NK-92 treated with Interleukin-12 subunit alpha and Interleukin-12 subunit beta, amount 100 ng/mL, for 24 hours (cell line): ENCODE measurements at regions not wholly inside any gene's neighbourhood (a gene's known extent, or its start where the extent isn't known, plus 50 kb on each side); places are given as distances from the start of the nearest gene placed in this dataset.

ENCODE experiments used
- DNase-seq: peaks from one replicate; lab custom pipeline; 2025; lab: John Stamatoyannopoulos, UW

DNA sequence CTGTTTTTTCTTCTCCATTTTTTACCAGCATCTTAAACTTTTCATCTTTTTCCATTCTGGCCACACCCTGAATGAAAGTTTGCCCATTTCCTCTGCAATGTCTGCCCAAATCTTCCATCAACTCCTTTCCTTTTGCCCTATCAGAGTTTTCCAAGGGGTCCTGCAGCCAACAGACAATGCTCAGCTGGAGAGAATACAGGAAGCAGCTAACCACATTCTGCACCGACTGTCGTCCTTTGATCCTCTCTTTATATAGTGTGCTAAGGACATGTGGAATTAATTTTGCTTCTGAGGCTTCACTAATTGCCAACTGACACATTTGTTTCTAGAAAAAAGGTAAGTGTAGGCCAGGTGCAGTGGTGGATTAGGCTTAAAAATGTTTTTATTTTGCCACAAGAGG is 50.5 kb upstream of the DLX2 start:
- no peak for DNase-seq

DNA sequence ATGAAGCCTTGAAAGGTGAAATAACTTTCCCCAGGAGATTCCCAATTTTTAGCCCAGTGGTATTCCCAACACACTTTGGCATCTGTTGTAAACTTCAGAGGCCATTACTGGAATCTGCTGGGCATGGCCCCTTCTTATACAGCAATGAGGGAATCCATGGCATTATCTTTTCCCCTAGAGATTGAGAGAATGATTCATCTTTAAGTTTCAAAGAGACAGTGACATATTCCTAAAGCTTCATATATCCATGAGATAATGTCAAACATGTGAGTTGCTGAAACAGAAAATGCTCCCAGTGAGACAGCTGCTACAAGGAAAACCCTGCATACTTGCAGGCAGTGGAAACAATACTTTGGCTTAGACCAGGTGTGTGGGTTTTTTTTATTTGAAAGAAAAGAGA is 51.1 kb upstream of the DLX2 start:
- DNase-seq = no peak

DNA sequence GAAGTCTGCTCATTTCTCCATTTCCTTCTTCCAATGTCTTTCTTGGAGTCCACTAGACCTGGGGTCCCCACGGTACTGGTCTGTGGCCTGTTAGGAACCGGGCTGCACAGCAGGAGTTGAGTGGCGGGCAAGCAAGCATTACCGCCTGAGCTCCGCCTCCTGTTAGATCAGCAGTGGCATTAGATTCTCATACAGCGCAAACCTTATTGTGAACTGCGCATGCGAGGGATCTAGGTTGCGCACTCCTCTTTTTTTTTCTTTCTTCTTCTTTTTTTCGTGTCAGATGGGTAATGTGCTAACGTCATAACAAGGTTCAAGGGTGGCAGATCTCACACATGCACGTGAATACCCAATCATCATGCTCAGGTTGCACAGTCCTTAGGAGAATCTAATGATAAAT is 53.1 kb upstream of the DLX2 start:
- no peak for DNase-seq

DNA sequence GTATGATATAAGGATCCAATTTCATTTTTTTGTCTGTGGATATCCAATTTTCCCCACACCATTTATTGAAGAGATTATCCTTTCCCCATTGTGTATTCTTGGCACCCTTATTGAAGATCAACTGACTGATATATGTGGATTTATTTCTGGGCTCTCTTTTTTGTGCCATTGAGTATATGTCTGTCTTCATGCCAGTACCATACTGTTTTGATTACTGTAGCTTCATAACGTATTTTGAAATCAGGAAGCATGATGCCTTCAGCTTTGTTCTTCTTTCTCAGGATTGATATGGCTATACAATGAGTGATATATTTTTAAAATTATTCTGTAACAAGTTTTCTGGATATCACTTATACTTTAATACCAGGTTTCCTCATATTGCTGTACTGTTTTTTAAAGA is 58.1 kb upstream of the DLX2 start:
- no peak for DNase-seq

DNA sequence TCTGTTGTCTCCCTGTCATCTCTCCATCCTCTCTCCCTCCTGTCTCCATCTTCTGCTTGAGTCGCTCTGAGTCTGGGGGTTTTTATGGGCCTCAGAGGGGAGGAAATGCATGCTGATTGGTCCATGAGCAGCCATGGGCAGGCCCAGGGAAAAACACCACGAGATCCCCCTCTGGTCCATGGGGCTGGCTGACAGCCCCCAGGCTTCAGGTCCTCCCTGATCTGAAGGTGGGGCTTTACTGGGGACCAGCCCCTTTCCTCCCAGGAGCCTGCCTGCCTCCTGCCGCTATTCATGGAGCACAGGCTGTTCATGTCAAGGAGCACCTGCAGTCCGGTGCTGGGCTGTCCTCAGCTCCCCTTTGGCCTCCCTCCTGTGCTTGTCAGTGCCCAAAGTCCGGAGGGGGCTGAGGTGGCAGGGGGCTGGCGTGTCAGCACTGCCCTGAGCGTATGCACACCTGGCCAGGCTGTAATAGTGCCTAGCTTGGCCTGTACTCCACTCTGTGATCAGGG is 59.6 kb upstream of the DLX2 start:
- no peak for DNase-seq

DNA sequence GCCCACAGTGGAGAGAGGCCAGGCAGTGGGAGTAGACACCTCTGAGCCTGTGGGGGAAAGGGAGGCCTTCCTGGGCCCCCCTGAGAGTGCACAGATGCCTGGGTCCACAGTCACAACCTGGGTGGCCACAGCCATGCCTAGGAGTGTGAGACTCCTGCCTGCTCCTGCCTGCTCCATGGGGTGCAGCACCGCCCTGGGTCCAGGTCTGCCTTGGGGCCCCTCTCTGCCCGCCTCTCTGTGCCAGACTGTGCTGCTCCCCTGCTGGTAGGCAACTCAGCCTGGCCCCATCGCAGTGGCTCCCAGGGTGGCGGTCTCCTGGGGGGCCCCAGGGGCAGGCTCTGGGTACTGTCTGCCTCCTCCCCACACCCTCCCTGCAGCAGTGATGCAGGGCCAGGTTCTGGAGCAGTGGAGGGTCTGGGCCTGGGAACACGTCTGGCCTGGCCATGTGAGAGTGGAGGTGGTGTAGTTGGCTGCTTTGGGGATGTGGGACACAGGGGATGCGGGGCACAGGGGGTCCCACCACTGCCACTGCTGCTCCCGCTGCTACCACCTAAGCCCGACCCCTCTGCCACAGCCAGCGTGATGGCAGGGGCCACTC is 60.1 kb upstream of the DLX2 start:
- DNase-seq = no peak

DNA sequence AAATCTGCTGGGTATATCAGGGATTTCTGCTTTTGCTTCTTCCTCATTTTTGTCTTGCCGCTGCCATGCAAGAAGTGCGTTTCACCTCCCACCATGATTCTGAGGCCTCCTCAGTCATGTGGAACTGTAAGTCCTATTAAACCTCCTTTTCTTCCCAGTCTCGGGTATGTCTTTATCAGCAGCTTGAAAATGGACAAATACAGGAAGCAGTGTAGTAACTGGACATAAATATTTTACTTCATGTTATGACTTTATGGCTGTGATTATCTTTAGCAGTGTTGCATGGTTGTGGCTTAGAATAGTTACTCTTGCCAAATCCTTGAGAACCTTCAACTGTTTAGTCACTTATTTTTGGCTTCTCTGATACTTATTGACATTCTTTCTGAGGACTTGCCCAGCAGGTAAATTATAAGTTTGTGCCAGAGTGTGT is 66.2 kb upstream of the DLX2 start:
- DNase-seq = no peak

DNA sequence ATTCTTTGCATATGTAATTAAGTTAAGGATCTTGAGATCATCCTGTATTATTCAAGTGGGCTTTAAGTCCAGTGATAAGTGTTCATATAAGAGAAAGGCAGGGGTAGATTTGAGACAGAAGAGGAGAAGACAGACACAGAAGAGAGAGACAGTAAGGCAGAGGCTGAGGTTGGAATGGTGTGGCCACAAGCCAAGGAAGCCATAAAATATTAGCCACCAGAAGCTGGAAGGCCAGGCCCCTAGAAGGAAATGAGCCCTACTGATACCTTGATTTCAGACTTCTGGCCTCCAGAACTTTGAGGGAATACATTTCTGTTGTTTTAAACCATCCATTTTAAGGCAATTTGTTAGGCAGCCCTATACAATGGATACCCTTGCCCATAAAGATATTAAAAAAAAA is 66.9 kb upstream of the DLX2 start:
- no peak for DNase-seq

DNA sequence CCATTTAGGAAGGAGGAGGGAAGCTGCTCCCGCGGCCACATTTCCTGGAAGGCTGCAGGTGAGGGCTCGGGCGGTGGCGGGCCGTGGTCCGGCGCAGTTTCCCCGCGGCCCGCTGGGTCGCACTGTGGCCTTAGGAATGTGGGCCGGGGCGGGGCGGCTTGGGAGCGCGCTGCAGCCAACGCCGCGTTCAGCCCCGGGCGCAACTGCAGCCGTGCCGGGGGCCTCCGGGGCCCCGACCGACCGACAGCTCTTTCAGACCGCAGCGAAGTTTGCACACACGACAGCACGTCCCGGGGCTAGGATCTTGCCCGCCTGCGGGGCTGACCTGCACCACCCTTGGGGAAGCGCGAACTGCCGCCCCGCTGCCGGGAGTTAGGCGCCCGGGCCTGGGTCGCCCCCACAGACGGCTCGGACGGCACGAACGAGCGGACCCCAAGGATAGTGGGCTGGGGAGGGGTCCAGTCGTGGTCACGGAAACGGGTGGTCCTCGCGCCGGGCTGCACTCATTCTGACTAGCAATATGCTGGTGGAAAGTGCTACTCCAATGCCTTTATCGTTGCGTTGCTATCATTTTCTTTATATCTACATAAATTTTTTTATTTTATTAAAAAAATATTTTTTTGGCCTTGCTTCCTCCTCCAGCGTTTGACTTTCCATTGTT is 69.9 kb upstream of the DLX2 start:
- no peak for DNase-seq

DNA sequence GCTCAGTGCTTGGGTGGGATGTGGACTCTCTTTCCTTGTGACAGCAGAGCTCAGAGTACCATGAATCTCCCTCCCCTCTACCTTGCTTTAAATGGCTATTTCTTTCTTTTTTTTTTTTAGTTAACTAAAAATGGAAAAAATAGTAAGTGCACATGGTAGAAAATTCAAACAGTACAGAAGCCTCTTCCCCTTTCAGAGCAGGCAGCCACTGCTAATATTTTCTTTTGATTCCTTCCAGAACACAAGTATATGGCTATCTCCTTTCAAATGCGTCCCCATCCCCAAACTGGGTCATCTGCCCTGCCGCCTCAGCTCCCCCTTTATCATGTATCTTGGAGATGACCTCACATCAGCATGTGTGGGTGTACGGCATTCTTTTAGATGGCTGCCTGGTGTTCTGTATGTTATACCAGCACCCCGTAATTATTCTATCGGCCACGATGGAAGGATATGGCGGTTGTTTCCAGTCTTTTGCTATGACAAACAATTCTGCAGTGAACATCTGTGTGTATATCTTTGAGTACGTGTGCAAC is 70.5 kb upstream of the DLX2 start:
- no peak for DNase-seq

DNA sequence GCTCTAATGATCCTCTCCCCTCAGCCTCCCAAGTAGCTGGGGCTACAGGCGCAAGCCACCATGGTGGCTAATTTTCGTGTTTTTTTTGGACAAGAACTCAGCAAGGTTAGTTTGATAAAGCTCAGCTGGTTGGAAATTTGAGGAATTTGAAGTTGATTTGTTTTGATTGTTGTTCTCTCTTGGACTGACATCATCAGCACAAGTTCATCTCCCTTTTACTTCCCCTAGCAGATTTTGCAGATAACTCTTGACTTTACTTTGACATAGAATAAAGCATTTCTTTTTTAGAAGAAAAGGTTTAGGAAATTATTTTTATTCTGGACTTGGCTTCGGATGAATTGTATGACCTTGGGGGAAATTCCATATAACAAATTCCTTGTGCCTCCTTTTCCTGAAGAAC is 74.9 kb upstream of the DLX2 start:
- DNase-seq = no peak

DNA sequence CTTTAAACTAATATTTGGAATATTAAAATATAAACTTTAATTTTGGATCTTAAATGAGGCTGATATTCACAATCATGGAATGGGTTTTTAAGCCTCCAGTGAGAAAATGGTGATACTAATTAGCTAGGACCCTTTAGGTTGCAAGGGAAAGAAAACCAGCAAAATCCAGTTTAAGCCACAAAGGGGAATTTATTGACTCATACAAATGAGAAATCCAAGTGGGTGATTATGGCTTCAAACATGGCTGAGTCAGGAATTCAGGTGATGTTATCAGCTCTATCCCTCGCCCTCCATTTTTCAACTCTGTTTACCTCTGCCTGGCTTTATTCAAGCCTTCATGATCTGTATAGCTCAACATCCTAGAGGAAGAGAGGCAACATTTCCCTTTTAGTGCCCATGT is 75.3 kb upstream of the DLX2 start:
- DNase-seq = no peak

DNA sequence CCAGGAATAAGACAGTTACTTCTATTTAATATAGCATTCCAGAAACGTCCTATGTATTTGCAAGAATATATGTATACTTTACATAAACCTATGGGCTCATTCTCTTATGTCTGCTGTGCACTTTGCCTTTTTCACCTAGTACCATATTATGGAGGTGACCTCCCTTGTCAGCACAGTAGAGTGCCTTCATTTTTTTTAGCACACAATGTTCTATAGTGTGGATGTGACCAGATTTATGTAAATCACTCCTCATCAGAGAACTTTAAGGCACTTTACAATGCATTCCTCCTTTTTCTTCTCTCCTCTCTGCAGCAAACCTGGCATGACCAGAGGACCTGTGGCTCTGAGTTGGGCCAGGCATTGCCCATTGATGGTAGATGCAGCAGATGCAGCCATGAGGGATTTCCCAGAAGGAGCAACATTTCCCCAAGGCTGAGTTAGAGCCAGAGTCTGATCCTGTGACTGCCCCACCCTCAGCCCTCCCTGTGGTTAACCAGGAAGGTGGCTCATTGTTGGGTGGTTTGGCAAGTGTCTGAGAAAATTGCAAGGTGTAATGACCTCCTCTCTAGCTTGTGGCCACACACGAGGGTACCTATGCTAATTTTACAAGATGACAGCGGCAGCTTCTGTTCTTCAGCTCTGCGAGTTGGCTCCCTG is 76.5 kb upstream of the DLX2 start:
- peak; percentile 65 for DNase-seq

DNA sequence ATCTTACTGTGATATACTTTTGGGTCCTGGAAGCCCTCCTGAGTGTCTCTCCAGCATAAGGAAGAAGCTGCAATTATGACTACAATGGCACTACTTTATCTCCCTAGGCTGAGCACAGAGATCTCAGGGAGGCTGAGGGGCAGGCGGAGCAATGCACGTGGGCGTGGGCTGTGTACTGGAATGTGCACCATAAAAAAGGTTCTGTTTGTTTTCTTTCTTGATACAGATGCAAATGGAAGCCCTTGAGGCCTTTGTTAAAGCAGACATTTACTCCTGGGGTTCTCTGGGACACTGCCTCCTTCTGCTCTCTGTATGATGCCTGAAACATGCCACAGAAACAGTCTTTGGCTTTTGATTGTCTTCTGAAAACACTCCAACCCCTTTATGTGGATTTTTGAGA is 79.1 kb upstream of the DLX2 start:
- no peak for DNase-seq

DNA sequence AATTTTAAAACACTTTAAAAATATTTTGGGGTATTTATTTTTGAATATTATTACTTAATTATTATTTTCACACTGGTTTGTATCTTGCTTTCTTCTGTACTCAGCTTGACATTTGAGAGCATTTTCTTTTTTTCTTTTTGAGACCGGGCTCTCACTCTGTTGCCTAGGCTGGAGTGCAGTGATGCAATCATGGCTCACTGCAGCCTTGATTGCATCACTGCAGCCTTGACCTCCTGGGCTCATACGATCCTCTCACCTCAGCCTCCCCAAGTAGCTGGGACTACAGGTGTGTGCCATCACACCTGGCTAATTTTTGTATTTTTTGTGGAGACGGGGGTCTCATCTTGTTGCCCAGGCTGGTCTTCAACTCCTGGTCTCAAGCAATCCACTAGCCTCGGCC is 79.9 kb upstream of the DLX2 start:
- no peak for DNase-seq

DNA sequence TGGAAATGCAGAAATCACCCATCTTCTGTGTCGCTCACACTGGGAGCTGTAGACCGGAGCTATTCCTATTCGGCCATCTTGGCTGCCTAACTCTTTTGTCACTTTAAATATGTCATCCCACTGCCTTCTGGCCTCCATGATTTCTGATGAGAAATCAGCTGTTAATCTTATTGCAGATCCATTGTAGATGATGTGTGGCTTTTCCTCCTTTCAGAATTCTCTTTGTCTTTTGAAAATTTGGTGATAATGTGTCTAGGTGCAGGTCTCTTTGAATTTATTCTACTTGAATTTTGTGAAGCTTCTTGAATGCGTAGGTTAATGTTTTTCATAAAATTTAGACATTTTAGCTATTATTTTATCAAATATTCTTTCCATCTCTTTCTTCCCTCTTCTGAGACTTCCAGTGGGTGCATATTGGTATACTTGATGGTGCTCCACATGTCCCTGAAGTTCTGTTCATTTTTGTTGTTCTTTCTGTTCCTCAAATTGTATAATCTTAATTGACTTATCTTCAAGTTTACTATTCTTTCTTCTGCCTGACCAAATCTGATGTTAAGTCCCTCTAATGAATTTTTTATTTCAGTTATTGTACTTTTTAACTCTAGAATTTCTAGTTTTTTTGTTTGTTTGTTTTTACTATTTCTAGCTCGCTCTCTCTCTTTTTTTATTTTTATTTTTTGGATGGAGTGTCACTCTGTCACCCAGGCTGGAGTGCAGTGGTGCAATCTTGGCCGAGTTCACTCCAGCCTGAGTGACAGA is 90.8 kb upstream of the DLX2 start:
- no peak for DNase-seq

DNA sequence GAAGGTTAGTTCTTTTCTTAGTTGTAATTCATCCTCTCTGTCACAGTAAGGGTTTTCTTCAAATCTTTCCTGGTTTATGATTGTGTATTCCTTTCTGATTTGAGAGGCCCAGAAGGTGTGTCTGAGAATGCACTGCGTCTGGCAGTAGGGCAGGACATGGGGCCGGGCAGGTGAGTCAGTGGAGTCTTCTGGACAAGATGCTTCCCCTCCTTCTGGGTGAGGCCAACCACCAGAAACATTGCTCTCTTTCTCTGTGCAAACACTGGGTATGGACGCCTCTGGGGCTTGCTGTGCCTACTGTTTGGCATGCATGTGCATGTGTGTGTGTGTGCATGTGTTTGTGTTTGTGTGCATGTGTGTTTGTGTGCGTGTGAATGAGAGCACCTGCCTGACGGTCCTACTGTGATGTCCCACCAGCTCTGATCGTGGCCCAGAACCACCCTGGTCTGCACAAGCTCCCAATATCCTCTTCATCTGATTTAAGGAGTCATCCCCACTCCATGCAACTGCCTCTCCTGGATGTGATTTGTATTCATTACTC is 93.2 kb upstream of the DLX2 start:
- no peak for DNase-seq

DNA sequence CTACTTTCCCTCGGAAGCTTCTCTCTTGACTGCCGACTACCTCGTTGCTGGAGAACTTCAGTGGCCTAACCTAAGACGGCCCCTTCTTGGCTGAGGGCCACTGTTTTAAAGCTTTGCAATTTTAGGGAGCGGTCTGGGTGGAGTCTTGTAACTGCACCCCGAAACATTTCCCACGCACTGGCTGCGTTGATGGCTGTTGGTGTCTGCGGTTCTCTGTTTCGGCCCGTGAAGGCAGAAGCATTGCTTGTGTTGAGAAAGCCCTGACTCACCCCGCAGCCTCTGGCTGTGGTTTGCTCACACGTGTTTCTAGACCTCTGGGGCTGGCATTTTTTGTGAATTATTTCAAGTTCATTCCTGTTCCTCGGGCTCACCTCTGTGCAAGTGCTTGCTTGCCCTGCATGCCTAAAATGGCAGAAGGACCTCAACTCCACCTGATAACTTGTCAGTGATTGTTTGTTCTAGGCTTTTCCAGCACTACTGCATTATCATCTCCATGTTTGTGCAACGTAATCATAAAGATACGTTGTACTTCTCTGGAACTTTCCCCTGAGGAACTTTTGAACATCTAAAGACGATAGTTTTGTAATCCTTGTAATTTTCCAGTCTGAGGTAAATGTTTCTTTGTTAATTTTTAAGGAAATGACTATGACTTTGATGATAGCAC is 94.2 kb upstream of the DLX2 start:
- no peak for DNase-seq

DNA sequence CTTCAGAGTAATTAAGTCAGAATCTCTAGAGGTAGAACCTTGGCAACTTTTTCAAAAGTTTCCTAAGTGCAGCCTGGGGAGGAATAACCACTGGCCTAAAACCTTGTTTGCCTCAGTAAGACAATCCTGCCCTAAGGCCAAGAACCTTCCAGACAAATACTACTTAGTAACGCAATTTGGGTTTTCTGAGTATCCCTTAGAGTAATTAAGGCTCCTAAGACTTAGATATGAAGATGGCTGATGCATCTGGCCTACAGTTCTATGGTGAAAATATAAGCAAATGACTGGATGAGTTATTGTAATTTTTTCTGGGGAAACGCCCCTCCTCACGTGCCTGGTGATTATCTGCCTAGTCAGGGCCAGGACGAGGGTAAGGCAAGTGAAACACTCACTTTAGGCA is 95.7 kb upstream of the DLX2 start:
- no peak for DNase-seq

DNA sequence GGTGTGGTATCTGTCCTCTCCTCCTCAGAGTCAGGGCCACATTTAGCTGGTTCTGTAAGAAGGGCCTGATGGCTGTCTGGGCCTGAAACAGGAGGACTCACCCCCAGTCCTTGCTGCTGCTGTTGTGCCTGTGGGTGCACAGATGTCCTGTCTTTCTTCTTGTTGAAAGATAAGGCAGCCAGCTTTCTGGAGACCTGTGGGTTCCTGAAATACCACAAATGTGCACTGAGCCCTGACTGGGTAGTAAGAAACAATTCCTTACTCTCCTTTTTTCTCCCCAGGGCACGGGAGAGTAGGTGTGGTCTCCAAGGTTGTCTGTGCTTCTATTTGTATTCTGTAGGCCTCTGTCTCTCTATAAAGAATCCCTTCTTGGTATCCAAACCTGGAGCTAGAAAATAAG is 96.2 kb upstream of the DLX2 start:
- no peak for DNase-seq

DNA sequence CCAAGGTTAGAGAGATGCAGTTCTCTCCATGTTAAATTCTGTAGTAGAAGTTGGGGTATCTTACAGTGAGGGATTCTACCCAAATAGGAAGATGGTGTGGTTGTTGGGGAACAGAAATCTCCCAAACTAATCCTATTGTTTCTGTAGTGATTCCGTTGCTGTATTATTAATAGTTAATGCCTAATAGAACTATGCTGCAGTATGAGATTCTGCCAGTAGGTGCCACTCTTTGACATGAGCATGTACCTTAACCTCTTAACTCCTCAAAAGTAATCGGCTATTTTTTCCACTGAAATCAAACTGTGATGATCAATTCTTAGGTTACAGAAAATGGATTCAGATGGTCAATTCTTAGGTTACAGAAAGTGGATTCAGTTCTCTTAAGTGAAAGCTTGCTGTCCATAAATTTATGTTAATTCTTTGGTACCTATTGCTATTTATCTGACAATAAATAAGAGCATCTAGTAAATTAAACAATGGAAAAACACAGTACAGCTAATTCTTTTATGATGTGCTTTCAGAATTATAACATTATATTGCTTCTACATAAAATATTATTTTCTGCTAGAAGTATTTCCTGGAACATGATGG is 97.9 kb upstream of the DLX2 start:
- DNase-seq = peak; percentile 12
